Endothelial cell of umbilical vein (primary cell): ENCODE measurements at regions not wholly inside any gene's neighbourhood (a gene's known extent, or its start where the extent isn't known, plus 50 kb on each side); places are given as distances from the start of the nearest gene placed in this dataset.

ENCODE experiments used
- BruUV-seq: library from RNA; stranded (reverse); fragments of 400-500 nt; replicated peaks from 2 replicates; lab custom pipeline; 2021; lab: Mats Ljungman, UMichigan
- CTCF ChIA-PET: fragments of 300-600, 350-600 bp; sonication (Branson Sonifier 250); formaldehyde crosslinking; loops from one replicate; lab custom pipeline; 2021; ENCODE audit warnings: antibody characterized with exemption, inconsistent platforms; lab: Charles Lee
- POLR2A ChIA-PET: fragments of 300-600, 350-600 bp; sonication (Branson Sonifier 250); formaldehyde crosslinking; loops from one replicate; lab custom pipeline; 2021; ENCODE audit warnings: antibody characterized with exemption, inconsistent platforms; lab: Charles Lee
- DNase-seq: peaks from one replicate; pipeline ENCODE4 v3.0.0-alpha.2; 2011; ENCODE audit warnings: low read depth, low spot score
- FAIRE-seq: peaks from 2 replicates; lab custom pipeline; 2011; peaks lifted over from hg19 to GRCh38; lab: Jason Lieb, UNC
- H2AFZ ChIP-seq: 2 replicates; pipeline ENCODE4 v1.6.0; 2012; ENCODE audit warnings: low read depth, low read length, control low read depth, inconsistent platforms
- H3K27ac ChIP-seq: 2 replicates; pipeline ENCODE4 v1.5.1; 2011; ENCODE audit warnings: low read depth, mild to moderate bottlenecking, control low read depth, low read length, moderate library complexity; ENCODE audit not compliant: insufficient read depth
- H3K27me3 ChIP-seq, 2 experiments: 2 replicates each; pipeline versions ENCODE4 v1.6.0 to v1.6.1; 2011; ENCODE audit warnings: low read length in 2 of 2, mixed read lengths in 1 of 2; ENCODE audit not compliant: control insufficient read depth in 2 of 2, insufficient read depth in 2 of 2
- H3K36me3 ChIP-seq, 2 experiments: 2 replicates in 1 of 2; 3 replicates in 1 of 2; pipeline ENCODE4 v1.5.1; 2011; ENCODE audit warnings: low read length in 2 of 2, mild to moderate bottlenecking in 1 of 2, moderate library complexity in 1 of 2; ENCODE audit not compliant: control insufficient read depth in 2 of 2, insufficient read depth in 2 of 2; ENCODE audit errors: extremely low read depth in 1 of 2
- H3K4me1 ChIP-seq: 3 replicates; pipeline ENCODE4 v1.5.1; 2011; ENCODE audit warnings: mild to moderate bottlenecking, low read length; ENCODE audit not compliant: control insufficient read depth, insufficient read depth; ENCODE audit errors: extremely low read depth
- H3K4me2 ChIP-seq: 2 replicates; pipeline ENCODE4 v1.6.1; 2011; ENCODE audit warnings: low read length, control low read depth, mixed read lengths; ENCODE audit not compliant: insufficient read depth
- H3K4me3 ChIP-seq, 3 experiments: fragments of 200-600 bp in 1 of 3; sonication (generic), shearing (Covaris generic) in 1 of 3; replicated peaks in 1 of 3; 2 replicates each; pipeline ENCODE4 v1.5.1; 2011 to 2016; ENCODE audit warnings: control low read depth in 3 of 3, low read length in 3 of 3, mild to moderate bottlenecking in 2 of 3, inconsistent platforms in 1 of 3, low read depth in 1 of 3, moderate library complexity in 1 of 3; ENCODE audit not compliant: insufficient read depth in 1 of 3
- H3K79me2 ChIP-seq: 2 replicates; pipeline ENCODE4 v1.6.0; 2012; ENCODE audit warnings: low read length, inconsistent platforms; ENCODE audit not compliant: control insufficient read depth, insufficient read depth
- H3K9ac ChIP-seq: replicated peaks from 2 replicates; pipeline ENCODE3; 2011; ENCODE audit warnings: low read length, control low read depth; ENCODE audit not compliant: insufficient read depth; ENCODE audit errors: extremely low read depth
- H3K9me1 ChIP-seq: replicated peaks from 3 replicates; pipeline ENCODE4 v1.6.0; 2011; ENCODE audit warnings: mild to moderate bottlenecking, low read length; ENCODE audit not compliant: control insufficient read depth, insufficient read depth; ENCODE audit errors: extremely low read depth
- H3K9me3 ChIP-seq: replicated peaks from 2 replicates; pipeline ENCODE4 v1.5.1; 2012; ENCODE audit warnings: low read length, inconsistent platforms; ENCODE audit not compliant: control insufficient read depth, insufficient read depth
- H4K20me1 ChIP-seq: replicated peaks from 2 replicates; pipeline ENCODE3; 2011; ENCODE audit warnings: mild to moderate bottlenecking, low read length; ENCODE audit not compliant: control insufficient read depth, insufficient read depth; ENCODE audit errors: extremely low read depth
- EZH2 ChIP-seq: IDR thresholded peaks from 2 replicates; pipeline ENCODE4 v1.6.1; 2012; ENCODE audit warnings: borderline replicate concordance, low read depth, mild to moderate bottlenecking, moderate library complexity, low read length, inconsistent platforms; ENCODE audit not compliant: severe bottlenecking
- FOS ChIP-seq: IDR thresholded peaks from 2 replicates; pipeline ENCODE4 v1.6.1; 2011; ENCODE audit warnings: mild to moderate bottlenecking, low read length, moderate library complexity, borderline replicate concordance; ENCODE audit not compliant: insufficient read depth
- GATA2 ChIP-seq: IDR thresholded peaks from 2 replicates; pipeline ENCODE4 v1.7.0; 2011; ENCODE audit warnings: low read depth, mild to moderate bottlenecking, moderate library complexity, mixed read lengths, low read length; ENCODE audit not compliant: insufficient read length, insufficient read depth
- JUN ChIP-seq: IDR thresholded peaks from 2 replicates; pipeline ENCODE4 v1.6.1; 2011; ENCODE audit warnings: borderline replicate concordance, low read depth; ENCODE audit not compliant: insufficient read length, insufficient read depth
- MAX ChIP-seq: IDR thresholded peaks from 2 replicates; pipeline ENCODE4 v1.6.1; 2011; ENCODE audit not compliant: insufficient read depth, insufficient read length
- MYC ChIP-seq: IDR thresholded peaks from one replicate; pipeline ENCODE4 v1.6.1; 2011; ENCODE audit warnings: mild to moderate bottlenecking, low read depth, low read length
- POLR2A ChIP-seq: IDR thresholded peaks from 2 replicates; pipeline ENCODE4 v1.6.1; 2012; ENCODE audit warnings: low read depth, mild to moderate bottlenecking, control low read depth, low read length
- POLR2AphosphoS5 ChIP-seq: IDR thresholded peaks from 2 replicates; pipeline ENCODE4 v1.6.1; 2012; ENCODE audit warnings: low read depth, mild to moderate bottlenecking, control low read depth, low read length, moderate library complexity; ENCODE audit not compliant: insufficient read depth
- dilution Hi-C: fragments of 300-500 bp; cut with MboI; formaldehyde crosslinking; loops from one replicate; pipeline ENCODE4 v1.15.0; 2019; ENCODE audit warnings: low sequenced_read_pairs; ENCODE audit not compliant: extremely low pct_ligation_motif_present
- intact Hi-C: fragments of 100-400 bp; cut with micrococcal nuclease; formaldehyde crosslinking; loops from one replicate; pipeline ENCODE4 v1.10.0; 2022
- TF ChIP-seq, protein P1 (sequence below), 2 donors: IDR thresholded peaks; 1 replicate in 1 of 2; 2 replicates in 1 of 2; pipeline ENCODE4 v1.5.1; 2011; ENCODE audit warnings: low read length in 2 of 2, mild to moderate bottlenecking in 2 of 2, moderate library complexity in 2 of 2, control low read depth in 1 of 2, inconsistent platforms in 1 of 2, low read depth in 1 of 2; ENCODE audit not compliant: insufficient read depth in 1 of 2; ENCODE audit errors: extremely low read depth in 1 of 2

DNA sequence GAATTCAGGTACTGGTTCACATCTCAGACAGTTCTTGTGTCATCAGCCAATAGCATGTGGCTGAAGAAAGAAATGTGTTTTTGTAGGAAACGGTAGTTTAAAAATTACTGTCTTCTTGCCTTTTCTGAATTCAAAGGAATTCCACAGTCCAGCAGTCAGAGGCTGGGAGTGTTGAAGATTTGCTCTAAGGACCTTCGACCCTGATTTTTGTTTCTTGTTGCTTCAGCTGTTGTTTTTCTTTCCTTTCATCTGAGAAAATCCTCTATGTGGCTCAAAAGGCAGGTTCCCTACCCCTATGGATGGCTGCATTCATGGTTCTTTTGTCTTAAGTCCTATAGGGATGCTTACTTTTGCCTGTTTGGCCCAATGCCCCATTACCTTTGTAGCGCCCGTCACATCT, 304.9 kb downstream of the TMEM167A start:
- FAIRE-seq (no peak), DNase-seq (no peak)
- no peak for TF ChIP-seq MYC
- TF ChIP-seq MAX = no peak
- no peak for TF ChIP-seq EZH2
- no peak for TF ChIP-seq POLR2A
- TF ChIP-seq, protein P1, sequence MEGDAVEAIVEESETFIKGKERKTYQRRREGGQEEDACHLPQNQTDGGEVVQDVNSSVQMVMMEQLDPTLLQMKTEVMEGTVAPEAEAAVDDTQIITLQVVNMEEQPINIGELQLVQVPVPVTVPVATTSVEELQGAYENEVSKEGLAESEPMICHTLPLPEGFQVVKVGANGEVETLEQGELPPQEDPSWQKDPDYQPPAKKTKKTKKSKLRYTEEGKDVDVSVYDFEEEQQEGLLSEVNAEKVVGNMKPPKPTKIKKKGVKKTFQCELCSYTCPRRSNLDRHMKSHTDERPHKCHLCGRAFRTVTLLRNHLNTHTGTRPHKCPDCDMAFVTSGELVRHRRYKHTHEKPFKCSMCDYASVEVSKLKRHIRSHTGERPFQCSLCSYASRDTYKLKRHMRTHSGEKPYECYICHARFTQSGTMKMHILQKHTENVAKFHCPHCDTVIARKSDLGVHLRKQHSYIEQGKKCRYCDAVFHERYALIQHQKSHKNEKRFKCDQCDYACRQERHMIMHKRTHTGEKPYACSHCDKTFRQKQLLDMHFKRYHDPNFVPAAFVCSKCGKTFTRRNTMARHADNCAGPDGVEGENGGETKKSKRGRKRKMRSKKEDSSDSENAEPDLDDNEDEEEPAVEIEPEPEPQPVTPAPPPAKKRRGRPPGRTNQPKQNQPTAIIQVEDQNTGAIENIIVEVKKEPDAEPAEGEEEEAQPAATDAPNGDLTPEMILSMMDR (IDR thresholded peaks at IDR 0.05; ENCODE audit: extremely low read depth in 1 of 2, insufficient read depth in 1 of 2, low read depth in 1 of 2, low read length in 2 of 2) = no peak
- no peak for TF ChIP-seq JUN
- Histone ChIP-seq H3K4me3 (no peak overlapping the region), H3K4me2 (no peak overlapping the region), H3K9me3 (no peaks in the 10 kb centered on the region), H3K27ac (no peak overlapping the region), H3K36me3 (no peaks in the 10 kb centered on the region), H4K20me1 (no peaks in the 10 kb centered on the region), H3K9ac (no peak overlapping the region), H3K27me3 (peaks cover 0 to 2% of the 10 kb centered on the region in 2 experiments), H3K79me2 (no peaks in the 10 kb centered on the region), H3K9me1 (no peaks in the 10 kb centered on the region), H3K4me1 (no peaks in the 10 kb centered on the region), H2AFZ (no peak overlapping the region)
- intact Hi-C loops (no loop called here), dilution Hi-C loops (no loop called here)
- ChIA-PET POLR2A (no interaction called here), CTCF (no interaction called here)
- BruUV-seq = no TSS peak

- H2AFZ ChIP-seq = no peak overlapping the region
Observed at GRCh38 chr5:82766206-82766605, 311.0 kb downstream of the TMEM167A start.

More at GRCh38 chr5:82766206-82766605, 311.0 kb downstream of the TMEM167A start:
- no peak overlapping the region for H3K4me2 ChIP-seq
- DNase-seq (no peak), FAIRE-seq (no peak)
- no TSS peak for BruUV-seq
- no peaks in the 10 kb centered on the region for H3K79me2 ChIP-seq
- no peak overlapping the region for H3K4me3 ChIP-seq
- TF ChIP-seq, protein P1 (IDR thresholded peaks at IDR 0.05; ENCODE audit: extremely low read depth in 1 of 2, insufficient read depth in 1 of 2, low read depth in 1 of 2, low read length in 2 of 2) = no peak
- TF ChIP-seq MAX (no peak), POLR2A (no peak), EZH2 (no peak), JUN (no peak), MYC (no peak), FOS (no peak), GATA2 (no peak), POLR2AphosphoS5 (no peak)
- H3K4me1 ChIP-seq = no peaks in the 10 kb centered on the region
- ChIA-PET POLR2A (no interaction called here), CTCF (interaction anchor here (0.8 kb wide), 1 partner anchor 28 kb away, joined by 3 read pairs; no protein-coding TSS in a partner anchor)
- H4K20me1 ChIP-seq = no peaks in the 10 kb centered on the region
- H3K9me3 ChIP-seq = no peaks in the 10 kb centered on the region
- H3K9me1 ChIP-seq = no peaks in the 10 kb centered on the region
- no peaks in the 10 kb centered on the region for H3K27me3 ChIP-seq
- dilution Hi-C loops (no loop called here), intact Hi-C loops (no loop called here)
- no peak overlapping the region for H3K9ac ChIP-seq
- no peaks in the 10 kb centered on the region for H3K36me3 ChIP-seq
- no peak overlapping the region for H3K27ac ChIP-seq
